Astrocyte of the spinal cord (primary cell): ENCODE measurements at regions not wholly inside any gene's neighbourhood (a gene's known extent, or its start where the extent isn't known, plus 50 kb on each side); places are given as distances from the start of the nearest gene placed in this dataset.
A peak's percentile ranks its signal among the peaks of the same experiment; 100 is the strongest.
"Not testable (repeated sequence)": the region's sequence is repeated elsewhere in the genome, so short reads cannot be mapped to it uniquely, and the experiment has no call there.

Experiments used
- DNase-seq: peaks from one replicate; pipeline ENCODE4 v3.0.0; 2011; ENCODE audit warnings: low read depth, low spot score
- H3K4me3 ChIP-seq: 2 replicates; pipeline ENCODE4 v1.5.1; 2011; ENCODE audit warnings: low read depth, mild to moderate bottlenecking, low read length, moderate library complexity
- in situ Hi-C: cut with HindIII; loops from 2 replicates; pipeline ENCODE4 v1.10.0; 2017; ENCODE audit warnings: low sequenced_read_pairs
- TF ChIP-seq, protein P1 (sequence below): IDR thresholded peaks from 2 replicates; pipeline ENCODE4 v1.5.1; 2012; ENCODE audit warnings: low read depth, mild to moderate bottlenecking, low read length, inconsistent platforms

DNA sequence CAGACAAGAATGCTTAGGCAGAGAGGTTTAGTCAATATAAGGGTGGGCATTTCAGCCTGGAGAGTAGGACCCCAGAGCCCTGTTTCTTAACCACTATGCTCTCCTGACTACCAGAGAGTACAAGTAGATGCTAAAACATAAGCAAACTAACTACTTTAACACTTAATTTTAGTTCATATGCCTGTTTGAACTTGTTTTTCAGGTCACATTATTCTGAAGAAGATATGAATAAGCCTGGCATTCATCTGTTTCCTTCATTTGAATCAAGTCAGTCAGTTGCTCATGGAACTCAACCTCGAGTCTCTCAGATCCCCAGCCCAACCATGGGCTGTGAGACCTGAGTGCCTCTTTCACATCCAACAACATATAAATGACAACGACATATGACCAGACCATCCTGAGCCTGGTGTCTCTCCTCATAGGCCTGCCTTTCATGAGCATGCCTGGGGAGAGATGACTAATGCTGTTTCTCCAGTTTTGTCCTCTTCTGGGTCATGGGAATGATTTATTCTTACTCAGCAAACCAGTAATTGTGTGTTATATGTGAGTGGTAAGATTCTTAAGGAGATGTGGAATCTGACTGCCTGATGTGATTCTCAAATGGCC lies 251.1 kb upstream of the BTG1 start:
- in situ Hi-C loops: no loop called here
- TF ChIP-seq, protein P1, sequence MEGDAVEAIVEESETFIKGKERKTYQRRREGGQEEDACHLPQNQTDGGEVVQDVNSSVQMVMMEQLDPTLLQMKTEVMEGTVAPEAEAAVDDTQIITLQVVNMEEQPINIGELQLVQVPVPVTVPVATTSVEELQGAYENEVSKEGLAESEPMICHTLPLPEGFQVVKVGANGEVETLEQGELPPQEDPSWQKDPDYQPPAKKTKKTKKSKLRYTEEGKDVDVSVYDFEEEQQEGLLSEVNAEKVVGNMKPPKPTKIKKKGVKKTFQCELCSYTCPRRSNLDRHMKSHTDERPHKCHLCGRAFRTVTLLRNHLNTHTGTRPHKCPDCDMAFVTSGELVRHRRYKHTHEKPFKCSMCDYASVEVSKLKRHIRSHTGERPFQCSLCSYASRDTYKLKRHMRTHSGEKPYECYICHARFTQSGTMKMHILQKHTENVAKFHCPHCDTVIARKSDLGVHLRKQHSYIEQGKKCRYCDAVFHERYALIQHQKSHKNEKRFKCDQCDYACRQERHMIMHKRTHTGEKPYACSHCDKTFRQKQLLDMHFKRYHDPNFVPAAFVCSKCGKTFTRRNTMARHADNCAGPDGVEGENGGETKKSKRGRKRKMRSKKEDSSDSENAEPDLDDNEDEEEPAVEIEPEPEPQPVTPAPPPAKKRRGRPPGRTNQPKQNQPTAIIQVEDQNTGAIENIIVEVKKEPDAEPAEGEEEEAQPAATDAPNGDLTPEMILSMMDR: no peak
- H3K4me3 ChIP-seq: no peak overlapping the region
- DNase-seq: peak; percentile 61

DNA sequence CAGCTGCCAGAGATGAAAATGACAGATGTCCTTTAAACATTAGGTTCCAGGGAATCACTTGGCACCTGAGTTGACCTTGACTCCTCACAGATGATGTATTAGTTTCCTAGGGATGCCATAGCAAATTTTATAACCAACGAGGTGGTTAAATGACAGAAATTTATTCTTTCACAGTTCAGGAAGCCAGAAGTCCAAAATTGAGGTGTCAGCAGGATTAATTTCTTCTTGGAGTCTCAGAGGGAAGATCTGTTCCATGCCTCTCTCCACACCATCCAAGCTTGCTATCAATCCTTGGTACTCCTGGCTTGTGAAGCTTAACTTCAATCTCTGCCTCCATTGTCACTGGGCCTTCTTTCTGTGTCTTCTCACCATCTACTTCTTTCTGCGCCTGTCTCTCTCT lies 249.7 kb upstream of the BTG1 start:
- TF ChIP-seq, protein P1: no peak
- in situ Hi-C loops: no loop called here
- DNase-seq: no peak
- H3K4me3 ChIP-seq: no peak overlapping the region

DNA sequence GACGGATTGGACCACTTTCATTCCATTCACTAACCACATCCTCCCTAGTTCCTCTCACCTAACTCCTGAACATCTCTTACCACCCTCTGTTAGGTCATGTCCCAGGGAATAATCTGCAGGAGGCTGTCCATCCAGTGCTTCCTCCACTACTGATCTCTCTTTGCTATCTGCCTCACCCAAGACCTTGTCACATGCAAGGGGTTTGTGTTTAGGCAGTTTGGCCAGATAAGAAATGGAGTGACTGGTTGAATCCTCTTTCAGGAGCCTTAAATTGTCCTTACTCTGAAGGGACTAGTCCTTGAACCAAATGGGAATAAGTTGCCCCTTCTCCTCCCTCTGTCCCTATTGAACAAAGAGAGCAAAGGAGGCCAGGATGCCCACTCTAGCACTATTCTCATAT lies 249.2 kb upstream of the BTG1 start:
- no peak overlapping the region for H3K4me3 ChIP-seq
- in situ Hi-C loops: no loop called here
- TF ChIP-seq, protein P1: no peak
- no peak for DNase-seq

DNA sequence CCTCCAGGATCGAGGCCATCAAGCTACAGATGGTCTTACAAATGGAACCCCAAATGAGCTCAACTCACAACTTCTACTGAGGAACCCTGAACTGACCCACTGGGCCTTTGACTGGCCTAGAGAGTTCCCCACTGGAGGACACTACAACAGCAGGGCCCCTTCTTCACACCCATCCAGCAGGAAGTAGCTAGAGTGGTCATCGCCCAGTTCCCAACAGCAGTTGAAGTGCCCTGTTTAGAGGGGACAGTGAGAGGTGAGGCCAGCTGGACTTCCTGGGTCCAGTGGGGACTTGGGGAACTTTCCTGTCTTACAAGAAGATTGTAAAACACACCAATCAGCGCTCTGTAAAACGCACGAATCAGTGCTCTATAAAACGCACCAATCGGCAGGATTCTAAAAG lies 247.9 kb upstream of the BTG1 start:
- in situ Hi-C loops: no loop called here
- DNase-seq: no peak
- TF ChIP-seq, protein P1: no peak
- H3K4me3 ChIP-seq: no peak overlapping the region

DNA sequence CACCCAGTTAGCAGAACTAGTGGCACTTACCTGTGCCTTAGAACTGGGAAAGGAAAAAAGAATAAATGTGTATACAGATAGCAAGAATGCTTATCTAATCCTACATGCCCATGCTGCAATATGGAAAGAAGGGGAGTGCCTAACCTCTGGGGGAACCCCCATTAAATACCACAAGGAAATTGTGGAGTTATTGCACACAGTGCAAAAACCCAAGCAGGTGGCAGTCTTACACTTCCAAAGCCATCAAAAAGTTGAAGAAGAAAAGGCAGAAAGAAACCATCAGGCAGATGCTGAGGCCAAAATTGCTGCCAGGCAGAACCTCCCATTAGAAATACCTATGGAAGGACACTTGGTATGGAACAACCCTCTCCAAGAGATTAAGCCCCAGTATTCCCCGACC lies 246.1 kb upstream of the BTG1 start:
- H3K4me3 ChIP-seq, DNase-seq, in situ Hi-C loops: not testable (repeated sequence)

DNA sequence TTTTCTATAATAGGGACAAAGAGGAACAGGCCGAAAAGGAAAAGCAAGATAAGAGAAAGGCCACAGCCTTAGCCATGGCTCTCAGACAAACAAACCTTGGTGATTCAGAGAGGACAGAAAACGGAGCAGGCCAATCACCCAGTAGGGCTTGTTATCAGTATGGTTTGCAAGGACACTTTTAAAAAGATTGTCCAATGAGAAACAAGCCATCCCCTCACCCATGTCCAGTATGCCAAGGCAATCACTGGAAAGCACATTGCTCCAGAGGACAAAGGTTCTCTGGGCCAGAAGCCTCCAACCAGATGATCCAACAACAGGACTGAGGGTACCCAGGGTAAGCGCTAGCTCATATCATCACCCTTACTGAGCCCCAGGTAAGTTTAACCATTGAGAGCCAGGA lies 243.8 kb upstream of the BTG1 start:
- DNase-seq: no peak
- H3K4me3 ChIP-seq: no peak overlapping the region
- in situ Hi-C loops: no loop called here
- TF ChIP-seq, protein P1: no peak

DNA sequence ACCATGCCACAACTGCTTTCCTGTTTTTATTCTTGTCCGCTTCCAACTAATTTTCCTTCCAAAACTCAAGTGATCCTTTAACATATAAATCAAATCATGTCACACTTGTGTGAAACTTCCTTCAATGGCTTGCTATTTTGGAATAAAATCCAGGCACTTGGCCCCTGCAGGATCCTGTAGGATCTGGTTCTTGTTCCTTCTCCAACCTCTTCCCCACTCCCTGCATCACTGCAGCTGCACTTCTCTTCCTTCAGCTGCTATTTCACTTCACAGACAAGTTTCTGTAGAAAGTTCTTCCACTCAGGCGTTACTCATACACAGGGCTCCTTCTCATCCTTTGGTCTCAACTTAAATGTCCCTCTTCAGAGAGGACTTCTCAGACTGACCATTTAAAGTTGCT lies 239.7 kb upstream of the BTG1 start:
- H3K4me3 ChIP-seq: no peak overlapping the region
- TF ChIP-seq, protein P1: no peak
- in situ Hi-C loops: no loop called here
- DNase-seq: no peak
